ENCODE measurements at regions not wholly inside any gene's neighbourhood (a gene's known extent, or its start where the extent isn't known, plus 50 kb on each side); places are given as distances from the start of the nearest gene placed in this dataset.

- no peaks in the 10 kb centered on the region for H3K4me1 Mint-ChIP-seq
- H3K9me3 Mint-ChIP-seq: no peaks in the 10 kb centered on the region
- peaks cover 7% of the 10 kb centered on the region for H3K27me3 Mint-ChIP-seq (ENCODE audit: low read depth, poor library complexity)
- DNase-seq: no peak
- no peaks in the 10 kb centered on the region for H3K36me3 Mint-ChIP-seq (ENCODE audit: low read depth)
- TF ChIP-seq, protein P1, sequence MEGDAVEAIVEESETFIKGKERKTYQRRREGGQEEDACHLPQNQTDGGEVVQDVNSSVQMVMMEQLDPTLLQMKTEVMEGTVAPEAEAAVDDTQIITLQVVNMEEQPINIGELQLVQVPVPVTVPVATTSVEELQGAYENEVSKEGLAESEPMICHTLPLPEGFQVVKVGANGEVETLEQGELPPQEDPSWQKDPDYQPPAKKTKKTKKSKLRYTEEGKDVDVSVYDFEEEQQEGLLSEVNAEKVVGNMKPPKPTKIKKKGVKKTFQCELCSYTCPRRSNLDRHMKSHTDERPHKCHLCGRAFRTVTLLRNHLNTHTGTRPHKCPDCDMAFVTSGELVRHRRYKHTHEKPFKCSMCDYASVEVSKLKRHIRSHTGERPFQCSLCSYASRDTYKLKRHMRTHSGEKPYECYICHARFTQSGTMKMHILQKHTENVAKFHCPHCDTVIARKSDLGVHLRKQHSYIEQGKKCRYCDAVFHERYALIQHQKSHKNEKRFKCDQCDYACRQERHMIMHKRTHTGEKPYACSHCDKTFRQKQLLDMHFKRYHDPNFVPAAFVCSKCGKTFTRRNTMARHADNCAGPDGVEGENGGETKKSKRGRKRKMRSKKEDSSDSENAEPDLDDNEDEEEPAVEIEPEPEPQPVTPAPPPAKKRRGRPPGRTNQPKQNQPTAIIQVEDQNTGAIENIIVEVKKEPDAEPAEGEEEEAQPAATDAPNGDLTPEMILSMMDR (IDR thresholded peaks at IDR 0.05): no peak
- H3K4me3 Mint-ChIP-seq: no peak overlapping the region
- no peak overlapping the region for H3K27ac Mint-ChIP-seq
These were observed 184.2 kb upstream of the MAN1A1 start for GRCh38 chr6:119533603-119534279.

DNA sequence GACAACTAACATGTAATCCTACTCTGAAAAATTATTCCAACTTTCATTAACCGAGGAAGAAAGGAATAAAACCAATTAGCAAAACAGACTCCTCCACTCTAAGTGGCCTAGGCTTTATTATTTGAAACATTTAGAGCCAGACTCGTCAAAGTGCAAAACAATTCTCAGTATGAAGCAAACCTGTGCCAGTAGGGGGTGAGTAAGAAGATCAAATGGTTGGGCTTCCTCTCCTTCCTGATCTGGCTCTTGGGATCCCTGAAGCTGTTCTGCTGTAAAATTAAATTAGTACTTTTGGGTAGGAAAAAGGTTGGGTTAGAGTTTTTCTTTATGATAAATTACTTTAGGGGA, 177.6 kb upstream of the MAN1A1 start:
- H3K36me3 Mint-ChIP-seq (ENCODE audit: low read depth): no peaks in the 10 kb centered on the region
- DNase-seq: no peak
- no peak overlapping the region for H3K4me3 Mint-ChIP-seq
- H3K9me3 Mint-ChIP-seq: no peaks in the 10 kb centered on the region
- TF ChIP-seq, protein P1 (IDR thresholded peaks at IDR 0.05): no peak
- peaks cover 5% of the 10 kb centered on the region for H3K4me1 Mint-ChIP-seq
- peaks cover 4% of the 10 kb centered on the region for H3K27me3 Mint-ChIP-seq (ENCODE audit: low read depth, poor library complexity)
- no peak overlapping the region for H3K27ac Mint-ChIP-seq

GRCh38 chr6:119526561-119527230, 177.1 kb upstream of the MAN1A1 start:
- H3K9me3 Mint-ChIP-seq: no peaks in the 10 kb centered on the region
- TF ChIP-seq, protein P1 (IDR thresholded peaks at IDR 0.05): no peak
- H3K27ac Mint-ChIP-seq: no peak overlapping the region
- H3K4me3 Mint-ChIP-seq: no peak overlapping the region
- DNase-seq: no peak
- H3K27me3 Mint-ChIP-seq (ENCODE audit: low read depth, poor library complexity): peaks cover 4% of the 10 kb centered on the region
- no peaks in the 10 kb centered on the region for H3K36me3 Mint-ChIP-seq (ENCODE audit: low read depth)
- H3K4me1 Mint-ChIP-seq: peaks cover 5% of the 10 kb centered on the region

DNA sequence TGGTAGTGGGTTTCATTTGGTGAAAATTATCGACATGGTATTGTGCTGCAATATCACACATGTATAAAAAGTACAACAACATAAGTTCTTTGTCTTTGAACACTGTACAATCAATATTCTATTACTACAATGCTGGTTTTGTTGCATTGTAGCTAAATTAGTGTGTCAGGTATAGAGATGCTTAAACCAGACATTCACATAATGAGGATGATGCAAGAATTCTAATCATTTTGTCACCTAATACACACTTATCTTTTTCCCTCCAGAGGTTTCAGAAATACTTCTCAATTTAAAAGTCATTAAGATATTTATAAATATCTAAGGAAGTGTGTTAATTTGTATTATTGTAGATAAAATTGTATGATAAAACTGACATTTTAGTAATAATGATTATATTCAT, 174.8 kb upstream of the MAN1A1 start:
- TF ChIP-seq, protein P1 (IDR thresholded peaks at IDR 0.05): no peak
- no peak for DNase-seq
- Mint-ChIP-seq H3K27me3 (ENCODE audit: low read depth, poor library complexity) (peaks cover 4% of the 10 kb centered on the region), H3K4me1 (peaks cover 5% of the 10 kb centered on the region), H3K27ac (no peak overlapping the region), H3K9me3 (no peaks in the 10 kb centered on the region), H3K36me3 (ENCODE audit: low read depth) (no peaks in the 10 kb centered on the region), H3K4me3 (no peak overlapping the region)

DNA sequence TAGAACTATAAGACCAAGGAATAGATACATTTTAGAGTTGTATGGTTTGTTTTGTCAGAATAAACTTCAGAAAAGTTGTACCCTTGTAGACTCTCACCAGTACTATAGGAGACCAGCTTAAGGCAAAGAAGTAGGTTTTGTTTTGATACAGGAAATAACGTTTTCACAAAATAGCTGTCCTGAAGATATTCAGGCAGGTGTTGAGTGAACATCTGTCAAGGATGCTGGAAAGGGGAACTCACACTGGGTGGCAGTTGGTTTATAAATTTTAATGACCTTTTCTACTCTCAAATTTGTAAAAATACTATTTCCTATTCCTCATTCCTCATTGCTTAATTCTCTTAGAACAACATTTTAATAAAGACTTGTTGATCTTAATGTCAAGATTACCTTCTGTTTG, 174.0 kb upstream of the MAN1A1 start:
- Mint-ChIP-seq H3K9me3 (no peaks in the 10 kb centered on the region), H3K4me3 (no peak overlapping the region), H3K27ac (no peak overlapping the region), H3K27me3 (ENCODE audit: low read depth, poor library complexity) (peaks cover 4% of the 10 kb centered on the region), H3K36me3 (ENCODE audit: low read depth) (no peaks in the 10 kb centered on the region), H3K4me1 (peaks cover 5% of the 10 kb centered on the region)
- DNase-seq: no peak
- TF ChIP-seq, protein P1 (IDR thresholded peaks at IDR 0.05): no peak

DNA sequence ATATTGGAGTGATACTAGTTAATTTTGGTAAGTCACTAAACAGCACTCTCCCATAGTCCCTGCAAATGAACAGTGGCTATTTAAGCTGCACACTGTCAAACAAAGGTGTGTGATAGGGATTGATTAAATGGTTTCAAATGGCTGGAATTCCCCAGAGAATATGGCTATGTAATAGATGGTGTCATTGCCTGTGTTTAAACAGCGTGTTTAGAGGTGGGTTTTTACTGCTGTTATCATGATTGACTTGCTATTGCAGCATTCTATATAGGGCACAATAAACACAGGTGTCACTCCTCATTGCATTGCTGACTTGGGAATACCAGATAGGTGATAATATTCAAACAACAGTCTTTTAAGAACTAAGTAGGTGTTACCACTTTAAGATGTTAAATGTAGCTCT, 171.7 kb upstream of the MAN1A1 start:
- Mint-ChIP-seq H3K4me3 (no peak overlapping the region), H3K36me3 (ENCODE audit: low read depth) (no peaks in the 10 kb centered on the region), H3K9me3 (no peaks in the 10 kb centered on the region), H3K4me1 (peaks cover 6% of the 10 kb centered on the region), H3K27ac (no peak overlapping the region), H3K27me3 (ENCODE audit: low read depth, poor library complexity) (peaks cover 4% of the 10 kb centered on the region)
- TF ChIP-seq, protein P1 (IDR thresholded peaks at IDR 0.05): no peak
- DNase-seq: no peak
